NCI-H748 treated with DMSO at 0.1 percent for 48 hours (cell line): ENCODE measurements at regions not wholly inside any gene's neighbourhood (a gene's known extent, or its start where the extent isn't known, plus 50 kb on each side); places are given as distances from the start of the nearest gene placed in this dataset.
"Not testable (repeated sequence)": the region's sequence is repeated elsewhere in the genome, so short reads cannot be mapped to it uniquely, and the experiment has no call there.

Experiments used
- DNase-seq: peaks from one replicate; lab custom pipeline; 2025; lab: John Stamatoyannopoulos, UW

DNA sequence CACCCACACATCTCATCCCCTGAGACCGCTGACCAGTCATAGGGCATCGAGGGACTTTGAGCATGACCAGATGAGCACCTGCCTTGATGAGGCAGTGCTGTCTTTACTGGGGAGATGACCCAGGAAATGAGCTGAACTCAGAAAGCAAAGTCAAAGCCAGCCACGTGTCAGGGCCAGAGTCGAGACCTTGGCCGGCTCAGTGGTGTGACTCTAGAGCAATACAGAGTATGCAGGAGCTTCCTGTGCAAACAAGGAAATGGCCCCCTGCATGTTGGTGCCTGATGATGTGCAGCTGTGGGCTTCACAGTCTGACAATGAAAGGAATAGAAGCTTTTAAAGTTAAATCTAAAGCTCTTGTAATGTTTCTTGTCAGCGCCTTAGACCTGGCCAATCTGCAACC is 332.9 kb downstream of the PCNX1 start:
- no peak for DNase-seq

DNA sequence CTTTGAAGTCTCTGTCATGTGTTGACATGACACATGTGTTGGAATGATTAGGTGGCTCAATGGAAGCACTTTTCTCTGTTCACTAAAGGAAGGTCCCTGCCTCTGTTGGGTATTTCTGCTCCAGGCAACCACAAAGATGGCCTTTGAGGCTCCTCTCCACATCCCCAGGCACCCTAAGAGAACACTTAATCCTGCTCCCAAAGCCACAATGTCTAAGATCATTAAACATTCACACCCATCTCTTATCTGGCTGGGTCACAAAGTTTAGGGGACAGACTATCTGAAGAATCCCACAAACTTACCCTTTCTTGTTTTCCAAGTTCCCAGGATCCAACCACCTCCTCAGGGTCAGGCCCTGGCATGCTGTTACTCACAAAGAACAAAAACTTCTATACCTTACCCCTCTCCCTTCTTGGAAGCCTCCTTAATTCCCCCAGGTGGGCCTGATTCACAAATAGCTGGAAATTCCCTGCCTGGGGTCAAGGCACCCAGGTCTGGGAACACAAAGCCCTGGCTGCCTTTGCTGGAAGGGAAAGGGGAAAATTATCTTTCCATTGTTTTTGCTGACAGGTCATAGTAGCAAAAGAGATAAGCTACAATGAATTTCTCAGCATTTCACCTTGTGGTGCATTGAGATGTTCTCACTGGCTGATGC is 333.7 kb downstream of the PCNX1 start:
- DNase-seq = no peak

- DNase-seq = no peak
These were observed 335.0 kb downstream of the PCNX1 start for GRCh38 chr14:71242237-71242748.

- no peak for DNase-seq
These were observed 336.4 kb downstream of the PCNX1 start for GRCh38 chr14:71243697-71244096.

DNA sequence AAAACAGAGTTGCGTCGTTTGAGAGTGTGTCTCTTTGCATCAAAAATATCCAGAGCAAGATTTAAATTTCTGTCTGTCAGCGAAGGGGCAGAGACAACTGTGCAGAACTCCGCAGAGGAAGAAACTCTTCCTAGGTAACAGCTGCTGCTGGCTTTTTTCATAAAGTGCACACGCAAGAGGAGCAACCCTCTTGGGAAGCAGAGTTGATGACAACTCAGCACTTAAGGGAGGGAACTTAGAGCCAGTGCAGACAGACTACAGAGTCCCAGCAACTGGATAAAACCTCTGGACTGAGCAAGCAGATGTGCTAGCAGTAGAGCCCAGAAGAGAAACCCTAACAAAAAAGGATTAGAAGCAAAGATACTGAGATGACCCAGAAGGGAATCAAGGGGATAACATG is 337.1 kb downstream of the PCNX1 start:
- no peak for DNase-seq

- DNase-seq = no peak
These were observed 338.6 kb downstream of the PCNX1 start for GRCh38 chr14:71245659-71246361.

DNA sequence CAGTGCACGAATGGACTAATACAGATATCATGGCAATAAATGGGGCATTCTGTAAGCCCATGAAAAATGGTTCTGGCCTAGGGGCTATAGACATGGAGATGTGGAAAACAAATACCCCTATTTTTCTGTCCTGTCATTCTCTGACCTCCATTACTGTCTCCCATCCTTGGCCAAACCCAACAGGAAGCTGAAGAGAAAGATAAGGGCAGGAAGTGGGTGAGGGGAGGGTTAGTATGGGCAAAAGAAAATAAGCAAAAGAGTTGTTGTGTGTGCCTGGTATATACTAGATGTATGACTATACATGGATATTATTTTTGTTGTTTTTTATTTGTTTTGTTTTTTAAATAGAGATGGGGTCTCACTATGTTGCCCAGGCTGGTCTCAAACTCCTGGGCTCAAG is 339.3 kb downstream of the PCNX1 start:
- DNase-seq = no peak

DNA sequence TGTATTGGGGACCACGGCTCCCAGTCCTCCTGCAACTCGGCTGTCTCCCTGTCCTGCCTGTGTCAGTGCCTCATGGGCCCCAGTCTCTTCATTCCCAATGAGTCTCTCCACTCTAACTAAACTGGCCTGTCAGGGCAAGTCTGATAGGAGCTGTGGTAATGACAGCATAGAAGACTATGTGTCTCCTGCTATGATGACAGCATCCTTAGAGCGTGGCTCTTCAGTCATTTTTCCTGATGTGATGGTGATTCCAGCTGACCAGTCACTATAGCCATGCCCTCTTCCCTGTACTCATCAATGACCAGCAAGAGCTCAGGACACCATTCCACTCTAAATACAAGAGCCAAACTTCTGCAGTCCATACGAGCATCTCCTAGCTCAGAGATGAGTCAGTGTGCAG is 339.8 kb downstream of the PCNX1 start:
- DNase-seq = no peak

- no peak for DNase-seq
These were observed 340.9 kb downstream of the PCNX1 start for GRCh38 chr14:71248194-71248593.

DNA sequence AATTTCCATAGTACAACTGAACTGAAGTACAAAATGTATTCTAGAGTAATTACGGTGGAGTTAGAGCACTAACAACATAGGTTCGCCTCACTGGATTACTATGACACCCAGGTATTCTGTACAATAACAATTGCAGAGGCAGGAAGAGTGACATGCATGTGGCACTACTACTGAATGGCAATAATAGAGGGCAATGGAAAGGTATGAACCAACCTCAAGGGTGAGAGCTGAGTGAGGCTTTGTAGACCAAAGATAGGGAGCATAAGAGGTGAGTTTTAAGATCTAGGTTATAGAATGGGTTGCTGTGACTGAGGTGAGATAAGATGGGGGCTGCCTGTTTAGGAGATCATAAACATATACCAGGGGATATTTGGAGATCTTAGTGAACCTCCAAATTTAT is 343.1 kb downstream of the PCNX1 start:
- no peak for DNase-seq

- DNase-seq = no peak
These were observed 343.5 kb downstream of the PCNX1 start for GRCh38 chr14:71250791-71251190.

DNA sequence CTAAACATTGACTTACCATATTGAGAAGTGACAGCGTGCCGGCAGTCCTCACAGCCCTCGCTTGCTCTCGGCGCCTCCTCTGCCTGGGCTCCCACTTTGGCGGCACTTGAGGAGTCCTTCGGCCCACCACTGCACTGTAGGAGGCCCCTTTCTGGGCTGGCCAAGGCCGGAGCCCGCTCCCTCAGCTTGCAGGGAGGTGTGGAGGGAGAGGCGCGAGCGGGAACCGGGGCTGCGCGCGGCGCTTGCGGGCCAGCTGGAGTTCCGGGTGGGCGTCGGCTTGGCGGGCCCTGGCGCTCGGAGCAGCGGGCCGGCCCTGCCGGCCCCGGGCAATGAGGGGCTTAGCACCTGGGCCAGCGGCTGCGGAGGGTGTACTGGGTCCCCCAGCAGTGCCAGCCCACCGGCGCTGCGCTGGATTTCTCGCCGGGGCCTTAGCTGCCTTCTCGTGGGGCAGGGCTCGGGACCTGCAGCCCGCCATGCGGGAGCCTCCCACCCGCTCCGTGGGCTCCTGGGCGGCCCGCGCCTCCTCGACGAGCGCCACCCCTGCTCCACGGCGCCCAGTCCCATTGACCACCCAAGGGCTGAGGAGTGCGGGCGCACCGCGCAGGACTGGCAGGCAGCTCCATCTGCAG is 346.9 kb downstream of the PCNX1 start:
- DNase-seq = not testable (repeated sequence)

GRCh38 chr14:71261206-71261605 is 353.9 kb downstream of the PCNX1 start:
- DNase-seq = no peak

- no peak for DNase-seq
These were observed 355.2 kb downstream of the PCNX1 start for GRCh38 chr14:71262441-71262840.

GRCh38 chr14:71264260-71264659 is 357.0 kb downstream of the PCNX1 start:
- DNase-seq = no peak

DNA sequence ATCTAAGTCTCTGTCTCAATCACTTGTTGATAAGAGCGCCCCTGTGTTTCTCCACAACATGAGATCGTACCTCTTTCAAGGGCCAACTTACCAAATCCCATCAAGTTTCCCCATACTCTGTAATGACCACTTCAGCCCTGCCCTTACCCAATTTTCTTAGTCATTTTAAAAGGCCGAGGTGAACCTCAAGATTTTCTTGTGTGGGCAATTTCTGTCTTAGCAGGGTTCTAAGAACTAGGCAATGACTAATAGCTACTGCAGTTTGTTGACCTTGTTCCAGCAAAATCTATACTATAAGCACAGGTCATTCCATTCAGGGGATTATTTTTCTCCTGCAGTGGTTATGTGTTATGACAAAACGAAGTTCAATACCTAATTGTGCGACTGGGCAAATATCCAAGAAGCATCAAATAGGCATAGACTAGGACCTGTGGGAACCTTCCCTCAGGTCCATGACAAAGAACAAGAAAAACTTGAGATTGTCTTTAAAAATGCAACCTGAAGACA is 359.8 kb downstream of the PCNX1 start:
- no peak for DNase-seq

- DNase-seq = no peak
These were observed 360.4 kb downstream of the PCNX1 start for GRCh38 chr14:71267691-71268090.

- no peak for DNase-seq
These were observed 362.9 kb downstream of the PCNX1 start for GRCh38 chr14:71270111-71270510.

DNA sequence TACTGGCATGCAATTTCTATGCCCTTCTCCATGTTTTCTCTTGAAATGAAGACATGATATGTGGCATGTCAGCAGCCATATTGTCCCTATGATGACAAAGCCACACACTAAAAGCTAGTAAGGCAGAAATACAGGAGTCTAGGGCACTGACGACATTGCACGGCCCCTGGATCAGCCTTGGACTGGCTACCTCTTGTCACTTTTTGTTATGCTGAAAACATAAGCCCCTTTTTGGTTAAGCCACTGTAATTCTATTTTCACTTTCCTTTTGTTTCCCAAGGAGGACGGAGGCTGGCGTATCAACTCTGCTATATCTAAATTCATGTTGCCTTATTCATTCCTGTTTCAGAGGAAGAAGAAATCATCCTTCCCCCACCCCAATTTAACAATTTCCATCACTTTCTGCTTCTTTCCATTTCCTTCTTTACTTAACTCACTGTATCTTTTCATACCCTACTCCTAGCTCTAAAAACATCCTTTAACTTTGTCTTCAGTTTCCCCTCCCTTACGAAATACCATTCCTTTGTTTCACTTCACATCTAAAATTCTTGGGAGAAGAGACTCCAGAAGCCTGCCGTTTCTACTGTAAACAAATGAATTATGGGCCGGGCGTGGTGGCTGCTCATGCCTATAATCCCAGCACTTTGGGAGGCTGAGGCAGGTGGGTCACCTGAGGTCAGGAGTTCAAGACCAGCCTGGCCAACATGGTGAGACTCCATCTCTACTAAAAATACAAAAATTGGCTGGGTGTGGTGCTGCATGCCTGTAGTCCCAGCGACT is 364.1 kb downstream of the PCNX1 start:
- DNase-seq = no peak

DNA sequence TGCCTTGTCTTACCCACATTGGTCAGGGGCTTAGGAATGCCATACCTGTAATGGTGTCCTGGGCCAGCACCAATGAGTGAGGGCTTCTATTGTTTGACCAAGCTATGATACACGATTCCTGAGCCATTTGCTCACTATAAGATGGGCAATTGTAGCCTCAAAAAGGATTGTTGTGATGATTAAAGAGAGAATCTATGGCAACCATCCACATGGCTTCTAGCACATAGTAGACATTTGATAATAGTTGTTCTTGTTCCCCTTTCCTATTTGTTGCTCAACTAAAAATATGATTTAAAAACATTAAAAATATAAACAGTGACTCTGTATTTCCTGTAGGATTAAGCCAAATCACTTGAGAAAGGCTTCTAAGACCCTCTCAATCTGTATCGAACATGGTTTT is 366.1 kb downstream of the PCNX1 start:
- DNase-seq = no peak

- no peak for DNase-seq
These were observed 376.8 kb downstream of the PCNX1 start for GRCh38 chr14:71284048-71284447.

DNA sequence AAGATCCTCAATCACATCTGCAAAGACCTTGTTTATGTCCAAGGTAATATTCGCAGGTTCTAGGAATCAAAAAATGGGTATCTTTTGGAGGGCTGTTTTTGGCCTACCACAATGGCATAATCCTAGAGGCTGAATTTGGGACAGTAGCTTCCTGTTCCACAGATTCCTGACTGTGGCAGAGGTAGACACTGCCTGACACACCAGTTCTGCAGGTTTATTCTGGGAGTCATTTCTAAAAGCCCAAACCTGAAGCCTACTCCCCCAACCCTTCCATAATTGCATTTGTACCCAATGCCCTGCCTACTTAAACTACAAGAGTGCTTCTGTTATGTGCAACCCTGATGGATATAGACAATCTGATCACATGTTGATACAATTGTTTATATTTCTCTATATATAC is 378.9 kb downstream of the PCNX1 start:
- DNase-seq = no peak
